Fibroblast of mammary gland (primary cell): ENCODE measurements at regions not wholly inside any gene's neighbourhood (a gene's known extent, or its start where the extent isn't known, plus 50 kb on each side); places are given as distances from the start of the nearest gene placed in this dataset.
"Not testable (repeated sequence)": the region's sequence is repeated elsewhere in the genome, so short reads cannot be mapped to it uniquely, and the experiment has no call there.

Source experiments
- DNase-seq: peaks from one replicate; pipeline ENCODE4 v3.0.0-alpha.2; 2010; ENCODE audit warnings: low read depth
- H3K4me3 ChIP-seq: 2 replicates; pipeline ENCODE4 v1.5.1; 2011; ENCODE audit warnings: low read depth, mild to moderate bottlenecking, low read length, moderate library complexity; ENCODE audit not compliant: control insufficient read depth
- TF ChIP-seq, protein P1 (sequence below): conservative IDR thresholded peaks from 2 replicates; pipeline ENCODE4 v1.5.1; 2011; ENCODE audit warnings: low read depth, low read length, inconsistent platforms; ENCODE audit not compliant: control insufficient read depth, insufficient read depth

GRCh38 chr13:50627111-50627510 lies 216.4 kb downstream of the DLEU7 start:
- no peak overlapping the region for H3K4me3 ChIP-seq
- no peak for DNase-seq
- TF ChIP-seq, protein P1, sequence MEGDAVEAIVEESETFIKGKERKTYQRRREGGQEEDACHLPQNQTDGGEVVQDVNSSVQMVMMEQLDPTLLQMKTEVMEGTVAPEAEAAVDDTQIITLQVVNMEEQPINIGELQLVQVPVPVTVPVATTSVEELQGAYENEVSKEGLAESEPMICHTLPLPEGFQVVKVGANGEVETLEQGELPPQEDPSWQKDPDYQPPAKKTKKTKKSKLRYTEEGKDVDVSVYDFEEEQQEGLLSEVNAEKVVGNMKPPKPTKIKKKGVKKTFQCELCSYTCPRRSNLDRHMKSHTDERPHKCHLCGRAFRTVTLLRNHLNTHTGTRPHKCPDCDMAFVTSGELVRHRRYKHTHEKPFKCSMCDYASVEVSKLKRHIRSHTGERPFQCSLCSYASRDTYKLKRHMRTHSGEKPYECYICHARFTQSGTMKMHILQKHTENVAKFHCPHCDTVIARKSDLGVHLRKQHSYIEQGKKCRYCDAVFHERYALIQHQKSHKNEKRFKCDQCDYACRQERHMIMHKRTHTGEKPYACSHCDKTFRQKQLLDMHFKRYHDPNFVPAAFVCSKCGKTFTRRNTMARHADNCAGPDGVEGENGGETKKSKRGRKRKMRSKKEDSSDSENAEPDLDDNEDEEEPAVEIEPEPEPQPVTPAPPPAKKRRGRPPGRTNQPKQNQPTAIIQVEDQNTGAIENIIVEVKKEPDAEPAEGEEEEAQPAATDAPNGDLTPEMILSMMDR, result no peak

DNA sequence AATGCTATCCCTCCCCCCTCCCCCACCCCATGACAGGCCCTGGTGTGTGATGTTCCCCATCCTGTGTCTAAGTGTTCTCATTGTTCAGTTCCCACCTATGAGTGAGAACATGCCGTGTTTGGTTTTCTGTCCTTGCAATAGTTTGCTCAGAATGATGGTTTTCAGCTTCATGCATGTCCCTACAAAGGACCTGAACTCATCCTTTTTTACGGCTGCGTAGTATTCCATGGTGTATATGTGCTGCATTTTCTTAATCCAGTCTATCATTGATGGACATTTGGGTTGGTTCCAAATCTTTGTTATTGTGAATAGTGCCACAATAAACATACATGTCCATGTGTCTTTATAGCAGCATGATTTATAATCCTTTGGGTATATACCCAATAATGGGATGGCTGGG lies 215.0 kb downstream of the DLEU7 start:
- DNase-seq, H3K4me3 ChIP-seq: not testable (repeated sequence)

DNA sequence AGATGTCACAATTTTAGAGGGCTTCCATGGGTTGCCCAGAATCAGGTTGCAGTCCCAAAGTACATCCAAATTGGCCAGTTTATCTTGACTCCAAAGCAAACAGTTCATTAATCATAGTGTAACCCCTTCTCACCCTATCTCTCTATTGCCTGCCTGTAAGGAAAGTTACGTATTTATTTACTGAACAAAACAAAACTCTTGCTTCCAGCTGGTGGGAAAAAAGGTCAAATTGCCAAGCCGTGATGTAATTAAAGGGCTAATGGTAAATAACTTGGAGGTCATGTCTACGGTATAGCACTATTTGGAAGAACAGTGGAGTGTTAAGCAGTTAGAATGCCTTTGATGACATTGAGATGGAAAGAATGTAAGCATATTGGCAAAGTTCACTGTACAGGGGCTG lies 214.0 kb downstream of the DLEU7 start:
- TF ChIP-seq, protein P1, result no peak
- H3K4me3 ChIP-seq, result no peak overlapping the region
- DNase-seq, result no peak

GRCh38 chr13:50629966-50630365 lies 213.5 kb downstream of the DLEU7 start:
- TF ChIP-seq, protein P1, result no peak
- no peak for DNase-seq
- no peak overlapping the region for H3K4me3 ChIP-seq

DNA sequence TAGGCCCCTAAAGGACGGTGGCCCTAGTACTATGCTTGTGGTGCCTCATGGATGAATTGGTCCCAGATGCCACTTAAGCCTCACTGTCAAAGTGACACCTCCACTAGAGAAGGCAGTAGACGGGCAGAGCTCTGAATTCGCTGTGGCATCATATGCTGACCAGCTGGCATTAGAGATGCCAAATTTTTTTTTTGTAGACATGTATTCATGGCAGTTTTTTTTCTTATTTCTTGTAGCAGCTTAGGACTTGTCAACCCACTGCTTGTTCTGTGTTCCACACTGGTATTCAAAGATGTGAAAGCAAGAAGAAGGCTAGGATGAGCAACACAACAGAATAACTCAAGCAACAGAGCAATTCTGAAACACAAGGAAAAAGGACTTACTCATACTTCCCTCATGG lies 212.5 kb downstream of the DLEU7 start:
- no peak overlapping the region for H3K4me3 ChIP-seq
- DNase-seq, result no peak
- TF ChIP-seq, protein P1, result no peak

- no peak for DNase-seq
- TF ChIP-seq, protein P1, result no peak
- no peak overlapping the region for H3K4me3 ChIP-seq
These were observed 209.2 kb downstream of the DLEU7 start for GRCh38 chr13:50634339-50634738.

DNA sequence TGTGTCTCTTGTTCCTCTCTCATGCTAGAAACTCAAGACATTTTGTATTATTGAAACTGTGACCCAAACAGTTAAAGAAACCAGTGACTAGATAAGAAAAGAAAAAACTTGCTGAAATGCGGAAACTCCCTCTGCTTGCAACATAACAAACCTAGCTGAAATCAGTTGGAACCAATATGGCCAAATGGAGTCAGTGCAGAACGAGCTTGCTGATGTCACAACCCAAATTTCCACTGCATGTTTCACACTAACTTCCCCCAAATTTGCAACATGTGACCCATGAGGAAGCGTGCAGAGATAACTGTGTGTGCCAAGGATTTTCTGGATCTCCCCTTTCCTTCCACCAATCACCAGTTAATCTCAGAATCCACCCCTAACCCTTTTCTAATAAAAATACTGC lies 208.0 kb downstream of the DLEU7 start:
- DNase-seq, result peak; percentile 77
- TF ChIP-seq, protein P1, result no peak
- H3K4me3 ChIP-seq, result no peak overlapping the region
